ENCODE measurements at regions not wholly inside any gene's neighbourhood (a gene's known extent, or its start where the extent isn't known, plus 50 kb on each side); places are given as distances from the start of the nearest gene placed in this dataset.

GRCh38 chr6:103081876-103082630 lies 1688.5 kb downstream of the GRIK2 start (continued):
- TF ChIP-seq ATF6 (CRISPR knock-in tag; IDR thresholded peaks at IDR 0.05) (no peak), FOXJ3 (CRISPR knock-in tag; IDR thresholded peaks at IDR 0.05; ENCODE audit: borderline replicate concordance) (no peak), E2F4 (CRISPR knock-in tag; IDR thresholded peaks at IDR 0.05; ENCODE audit: borderline replicate concordance, low read depth) (no peak), CDX4 (CRISPR knock-in tag; IDR thresholded peaks at IDR 0.05; ENCODE audit: borderline replicate concordance) (no peak), SOX15 (CRISPR knock-in tag; IDR thresholded peaks at IDR 0.05) (no peak)

GRCh38 chr6:103081126-103081525 lies 1687.6 kb downstream of the GRIK2 start:
- CTCF ChIA-PET = interaction anchor here (1.2 kb wide), 1 partner anchor 41 kb away, joined by 3 read pairs; no protein-coding TSS in a partner anchor
- H3K4me1 Mint-ChIP-seq = no peaks in the 10 kb centered on the region
- H3K4me3 Mint-ChIP-seq = no peak overlapping the region
- no peak for ATAC-seq
- no peak for DNase-seq (ENCODE audit: low spot score)
- H3K9me3 Mint-ChIP-seq = no peaks in the 10 kb centered on the region
- no peaks in the 10 kb centered on the region for H3K36me3 Mint-ChIP-seq
- H3K27ac Mint-ChIP-seq = no peak overlapping the region
- POLR2A ChIA-PET = no interaction called here
- no peaks in the 10 kb centered on the region for H3K27me3 Mint-ChIP-seq (ENCODE audit: low read depth)
- TF ChIP-seq AR (CRISPR knock-in tag; IDR thresholded peaks at IDR 0.05) (no peak), SOX15 (CRISPR knock-in tag; IDR thresholded peaks at IDR 0.05) (no peak), ZBTB21 (CRISPR knock-in tag; IDR thresholded peaks at IDR 0.05; ENCODE audit: borderline replicate concordance) (no peak), MAX (CRISPR knock-in tag; IDR thresholded peaks at IDR 0.05) (no peak), ZMAT4 (CRISPR knock-in tag; IDR thresholded peaks at IDR 0.05) (no peak), ATF3 (CRISPR knock-in tag; conservative IDR thresholded peaks at IDR 0.05) (no peak), NFE2L1 (CRISPR knock-in tag; IDR thresholded peaks at IDR 0.05) (no peak), PRDM15 (CRISPR knock-in tag; IDR thresholded peaks at IDR 0.05) (no peak), NR1H2 (CRISPR knock-in tag; IDR thresholded peaks at IDR 0.05) (no peak), IRF1 (CRISPR knock-in tag; IDR thresholded peaks at IDR 0.05) (no peak), SP1 (CRISPR knock-in tag; conservative IDR thresholded peaks at IDR 0.05) (no peak), ERG (CRISPR knock-in tag; IDR thresholded peaks at IDR 0.05) (no peak), ZNF138 (CRISPR knock-in tag; conservative IDR thresholded peaks at IDR 0.05) (no peak), ZNF121 (CRISPR knock-in tag; IDR thresholded peaks at IDR 0.05) (no peak), USF1 (CRISPR knock-in tag; IDR thresholded peaks at IDR 0.05) (no peak)

Measured in WTC11 (cell line).